ENCODE measurements at regions not wholly inside any gene's neighbourhood (a gene's known extent, or its start where the extent isn't known, plus 50 kb on each side); places are given as distances from the start of the nearest gene placed in this dataset.

- TF ChIP-seq CTCF (IDR thresholded peaks at IDR 0.05 in 8 of 11, conservative IDR thresholded peaks at IDR 0.05 in 3 of 11) (no peak), POLR2A (IDR thresholded peaks at IDR 0.05) (no peak)
Measured at GRCh38 chr6:168372889-168373288, 53.3 kb upstream of the DACT2 start.

Measured in spleen (tissue), 7 donors.